Neural cell (in vitro differentiated cells): ENCODE measurements at regions not wholly inside any gene's neighbourhood (a gene's known extent, or its start where the extent isn't known, plus 50 kb on each side); places are given as distances from the start of the nearest gene placed in this dataset.

Experiments
- H2AFZ ChIP-seq: fragments of 200-600, 300-800 bp; sonication (generic), shearing (Covaris generic); 2 replicates; pipeline ENCODE4 v1.6.0; 2014; ENCODE audit warnings: low read depth, mild to moderate bottlenecking, antibody characterized with exemption, low read length, moderate library complexity
- H3F3A ChIP-seq: fragments of 200-600 bp; shearing (Covaris generic); 2 replicates; pipeline ENCODE4 v1.6.1; 2016; ENCODE audit warnings: mild to moderate bottlenecking, moderate library complexity, mixed read lengths, antibody characterized with exemption, low read length; ENCODE audit not compliant: insufficient read depth, poor library complexity, severe bottlenecking
- H3K27ac ChIP-seq: fragments of 200-600, 300-800 bp; sonication (generic), shearing (Covaris generic); 2 replicates; pipeline ENCODE4 v1.5.1; 2014; ENCODE audit warnings: mild to moderate bottlenecking, low read length, moderate library complexity
- H3K27me3 ChIP-seq: fragments of 300-800, 200-600 bp; sonication (generic), shearing (Covaris generic); 2 replicates; pipeline ENCODE4 v1.6.0; 2014; ENCODE audit warnings: mild to moderate bottlenecking, low read depth, low read length, moderate library complexity; ENCODE audit not compliant: insufficient read depth
- H3K36me3 ChIP-seq: fragments of 300-800, 200-600 bp; sonication (generic), shearing (Covaris generic); 2 replicates; pipeline ENCODE4 v1.5.1; 2014; ENCODE audit warnings: mild to moderate bottlenecking, antibody characterized with exemption, low read length, moderate library complexity; ENCODE audit not compliant: insufficient read depth
- H3K4me2 ChIP-seq: fragments of 300-800, 200-600 bp; sonication (generic), shearing (Covaris generic); 2 replicates; pipeline ENCODE4 v1.6.0; 2014; ENCODE audit warnings: mild to moderate bottlenecking, low read length
- H3K4me3 ChIP-seq: fragments of 300-800, 200-600 bp; sonication (generic), shearing (Covaris generic); 2 replicates; pipeline ENCODE4 v1.5.1; 2014; ENCODE audit warnings: mild to moderate bottlenecking, low read length, moderate library complexity
- H3K79me2 ChIP-seq: fragments of 200-600 bp; shearing (Covaris generic); replicated peaks from 2 replicates; pipeline ENCODE4 v1.6.0; 2014; ENCODE audit warnings: mild to moderate bottlenecking, low read length, moderate library complexity; ENCODE audit not compliant: insufficient read depth
- H3K9ac ChIP-seq: fragments of 300-800, 200-600 bp; sonication (generic), shearing (Covaris generic); 2 replicates; pipeline ENCODE4 v1.6.1; 2016; ENCODE audit warnings: mild to moderate bottlenecking, low read length, mixed read lengths
- H3K9me2 ChIP-seq: fragments of 200-600 bp; shearing (Covaris generic); 2 replicates; pipeline ENCODE4 v1.6.1; 2016; ENCODE audit warnings: mild to moderate bottlenecking, low read length, mixed read lengths; ENCODE audit not compliant: insufficient read depth
- H3K9me3 ChIP-seq: fragments of 200-600, 300-800 bp; sonication (generic), shearing (Covaris generic); 2 replicates; pipeline ENCODE4 v1.6.1; 2016; ENCODE audit warnings: mild to moderate bottlenecking, mixed run types, low read length, moderate library complexity, mixed read lengths
- H4K20me1 ChIP-seq: fragments of 200-600 bp; shearing (Covaris generic); 2 replicates; pipeline ENCODE4 v1.6.1; 2016; ENCODE audit warnings: mild to moderate bottlenecking, mixed run types; ENCODE audit not compliant: insufficient read depth
- CTCF ChIP-seq: fragments of 450-650 bp; IDR thresholded peaks from 2 replicates; pipeline ENCODE4 v1.5.1; 2014; ENCODE audit warnings: antibody characterized with exemption, mild to moderate bottlenecking, moderate library complexity; ENCODE audit not compliant: poor library complexity, severe bottlenecking
- EP300 ChIP-seq: fragments of 450-650 bp; conservative IDR thresholded peaks from 2 replicates; pipeline ENCODE4 v1.6.1; 2014; ENCODE audit warnings: antibody characterized with exemption, mild to moderate bottlenecking, moderate library complexity; ENCODE audit not compliant: poor library complexity, severe bottlenecking
- EZH2 ChIP-seq: fragments of 200-600, 300-800 bp; shearing (Covaris generic), sonication (generic); IDR thresholded peaks from 2 replicates; pipeline ENCODE4 v1.6.1; 2014; ENCODE audit warnings: antibody characterized with exemption, low read length, borderline replicate concordance, mild to moderate bottlenecking; ENCODE audit not compliant: insufficient read depth, poor library complexity, severe bottlenecking
- MXI1 ChIP-seq: fragments of 450-650 bp; conservative IDR thresholded peaks from 2 replicates; pipeline ENCODE4 v1.6.1; 2014; ENCODE audit warnings: antibody characterized with exemption, mild to moderate bottlenecking; ENCODE audit not compliant: poor library complexity, severe bottlenecking
- POLR2AphosphoS5 ChIP-seq: IDR thresholded peaks from 2 replicates; pipeline ENCODE4 v1.6.1; 2012
- RAD21 ChIP-seq: fragments of 450-650 bp; conservative IDR thresholded peaks from 2 replicates; pipeline ENCODE4 v1.6.1; 2014; ENCODE audit warnings: antibody characterized with exemption, mild to moderate bottlenecking, moderate library complexity
- SMC3 ChIP-seq: fragments of 450-650 bp; conservative IDR thresholded peaks from 2 replicates; pipeline ENCODE4 v1.6.1; 2014; ENCODE audit warnings: antibody characterized with exemption, mild to moderate bottlenecking, moderate library complexity; ENCODE audit not compliant: poor library complexity
- TAF1 ChIP-seq: IDR thresholded peaks from 2 replicates; pipeline ENCODE4 v1.6.1; 2012; ENCODE audit warnings: low read depth
- TF ChIP-seq, protein P1 (sequence below): IDR thresholded peaks from 2 replicates; pipeline ENCODE4 v1.6.1; 2012; ENCODE audit warnings: borderline replicate concordance

- Histone ChIP-seq H3K4me3 (no peak overlapping the region), H3K36me3 (no peaks in the 10 kb centered on the region), H3K9me3 (no peaks in the 10 kb centered on the region), H3K9me2 (no peaks in the 10 kb centered on the region), H2AFZ (no peak overlapping the region), H3K4me2 (no peak overlapping the region), H3K27ac (no peak overlapping the region), H4K20me1 (no peaks in the 10 kb centered on the region), H3K27me3 (no peaks in the 10 kb centered on the region), H3F3A (no peaks in the 10 kb centered on the region), H3K79me2 (no peaks in the 10 kb centered on the region), H3K9ac (no peak overlapping the region)
- TF ChIP-seq POLR2AphosphoS5 = no peak
- TF ChIP-seq MXI1 = no peak
- TF ChIP-seq EP300 = no peak
- TF ChIP-seq TAF1 = no peak
- TF ChIP-seq EZH2 = no peak
- no peak for TF ChIP-seq SMC3
- TF ChIP-seq RAD21 = no peak
- no peak for TF ChIP-seq CTCF
- TF ChIP-seq, protein P1, sequence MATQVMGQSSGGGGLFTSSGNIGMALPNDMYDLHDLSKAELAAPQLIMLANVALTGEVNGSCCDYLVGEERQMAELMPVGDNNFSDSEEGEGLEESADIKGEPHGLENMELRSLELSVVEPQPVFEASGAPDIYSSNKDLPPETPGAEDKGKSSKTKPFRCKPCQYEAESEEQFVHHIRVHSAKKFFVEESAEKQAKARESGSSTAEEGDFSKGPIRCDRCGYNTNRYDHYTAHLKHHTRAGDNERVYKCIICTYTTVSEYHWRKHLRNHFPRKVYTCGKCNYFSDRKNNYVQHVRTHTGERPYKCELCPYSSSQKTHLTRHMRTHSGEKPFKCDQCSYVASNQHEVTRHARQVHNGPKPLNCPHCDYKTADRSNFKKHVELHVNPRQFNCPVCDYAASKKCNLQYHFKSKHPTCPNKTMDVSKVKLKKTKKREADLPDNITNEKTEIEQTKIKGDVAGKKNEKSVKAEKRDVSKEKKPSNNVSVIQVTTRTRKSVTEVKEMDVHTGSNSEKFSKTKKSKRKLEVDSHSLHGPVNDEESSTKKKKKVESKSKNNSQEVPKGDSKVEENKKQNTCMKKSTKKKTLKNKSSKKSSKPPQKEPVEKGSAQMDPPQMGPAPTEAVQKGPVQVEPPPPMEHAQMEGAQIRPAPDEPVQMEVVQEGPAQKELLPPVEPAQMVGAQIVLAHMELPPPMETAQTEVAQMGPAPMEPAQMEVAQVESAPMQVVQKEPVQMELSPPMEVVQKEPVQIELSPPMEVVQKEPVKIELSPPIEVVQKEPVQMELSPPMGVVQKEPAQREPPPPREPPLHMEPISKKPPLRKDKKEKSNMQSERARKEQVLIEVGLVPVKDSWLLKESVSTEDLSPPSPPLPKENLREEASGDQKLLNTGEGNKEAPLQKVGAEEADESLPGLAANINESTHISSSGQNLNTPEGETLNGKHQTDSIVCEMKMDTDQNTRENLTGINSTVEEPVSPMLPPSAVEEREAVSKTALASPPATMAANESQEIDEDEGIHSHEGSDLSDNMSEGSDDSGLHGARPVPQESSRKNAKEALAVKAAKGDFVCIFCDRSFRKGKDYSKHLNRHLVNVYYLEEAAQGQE = no peak
Measured at GRCh38 chr12:13442457-13442856, 245.9 kb downstream of the EMP1 start.

GRCh38 chr12:13440844-13441243 lies 244.3 kb downstream of the EMP1 start:
- Histone ChIP-seq H3F3A (no peaks in the 10 kb centered on the region), H4K20me1 (no peaks in the 10 kb centered on the region), H3K4me2 (no peak overlapping the region), H3K27ac (no peak overlapping the region), H3K9ac (no peak overlapping the region), H3K27me3 (no peaks in the 10 kb centered on the region), H3K79me2 (no peaks in the 10 kb centered on the region), H3K9me3 (no peaks in the 10 kb centered on the region), H3K9me2 (no peaks in the 10 kb centered on the region), H3K36me3 (no peaks in the 10 kb centered on the region), H2AFZ (no peak overlapping the region), H3K4me3 (no peak overlapping the region)
- TF ChIP-seq RAD21 (no peak), EP300 (no peak), MXI1 (no peak), TAF1 (no peak), SMC3 (no peak), EZH2 (no peak), CTCF (no peak), POLR2AphosphoS5 (no peak)
- TF ChIP-seq, protein P1 = no peak
